ENCODE measurements at regions not wholly inside any gene's neighbourhood (a gene's known extent, or its start where the extent isn't known, plus 50 kb on each side); places are given as distances from the start of the nearest gene placed in this dataset.

- Histone ChIP-seq H3K4me2 (ENCODE audit: low read depth, low read length) (no peak overlapping the region), H3K27ac (ENCODE audit: low read length) (no peak overlapping the region), H3K79me2 (ENCODE audit: low read length) (no peaks in the 10 kb centered on the region), H2AFZ (ENCODE audit: low read length) (no peak overlapping the region), H3K9me2 (replicated peaks; ENCODE audit: insufficient read depth, low read length) (no peaks in the 10 kb centered on the region), H4K20me1 (ENCODE audit: insufficient read depth, low read length) (no peaks in the 10 kb centered on the region), H3K9ac (ENCODE audit: low read length) (no peak overlapping the region), H3F3A (ENCODE audit: insufficient read depth, low read length) (no peaks in the 10 kb centered on the region), H3K4me1 (ENCODE audit: low read length) (no peaks in the 10 kb centered on the region), H3K4me3 (ENCODE audit: low read length) (no peak overlapping the region), H3K9me3 (replicated peaks; ENCODE audit: insufficient read depth, low read length) (no peaks in the 10 kb centered on the region), H3K36me3 (replicated peaks; ENCODE audit: insufficient read depth, low read length) (no peaks in the 10 kb centered on the region), H3K27me3 (replicated peaks; ENCODE audit: insufficient read depth, low read length) (no peaks in the 10 kb centered on the region)
- no peak for DNase-seq
- TF ChIP-seq EZH2 (optimal IDR thresholded peaks at IDR 0.05; ENCODE audit: low read depth, low read length) (no peak), EZH2phosphoT487 (IDR thresholded peaks at IDR 0.05; ENCODE audit: low read length) (no peak), CTCF (IDR thresholded peaks at IDR 0.05; ENCODE audit: low read length) (no peak)
Observed at GRCh38 chr4:125016892-125017299, 297.9 kb upstream of the FAT4 start.

- no peaks in the 10 kb centered on the region for H3K79me2 ChIP-seq (ENCODE audit: low read length)
- no peak overlapping the region for H3K27ac ChIP-seq (ENCODE audit: low read length)
Observed at GRCh38 chr4:125013891-125014290, 300.9 kb upstream of the FAT4 start.

GRCh38 chr4:125011646-125012045 lies 299.1 kb upstream of the ANKRD50 start:
- H3K79me2 ChIP-seq (ENCODE audit: low read length): no peaks in the 10 kb centered on the region
- no peak overlapping the region for H3K4me2 ChIP-seq (ENCODE audit: low read depth, low read length)
- no peak for TF ChIP-seq EZH2 (optimal IDR thresholded peaks at IDR 0.05; ENCODE audit: low read depth, low read length)
- TF ChIP-seq CTCF (IDR thresholded peaks at IDR 0.05; ENCODE audit: low read length): no peak
- TF ChIP-seq EZH2phosphoT487 (IDR thresholded peaks at IDR 0.05; ENCODE audit: low read length): no peak
- H3K9me2 ChIP-seq (replicated peaks; ENCODE audit: insufficient read depth, low read length): no peaks in the 10 kb centered on the region
- no peak overlapping the region for H2AFZ ChIP-seq (ENCODE audit: low read length)
- H3K4me1 ChIP-seq (ENCODE audit: low read length): no peaks in the 10 kb centered on the region
- no peak overlapping the region for H3K4me3 ChIP-seq (ENCODE audit: low read length)
- H3K9ac ChIP-seq (ENCODE audit: low read length): no peak overlapping the region
- no peak for DNase-seq
- no peaks in the 10 kb centered on the region for H3F3A ChIP-seq (ENCODE audit: insufficient read depth, low read length)
- no peaks in the 10 kb centered on the region for H3K9me3 ChIP-seq (replicated peaks; ENCODE audit: insufficient read depth, low read length)
- H4K20me1 ChIP-seq (ENCODE audit: insufficient read depth, low read length): no peaks in the 10 kb centered on the region
- no peaks in the 10 kb centered on the region for H3K36me3 ChIP-seq (replicated peaks; ENCODE audit: insufficient read depth, low read length)
- H3K27ac ChIP-seq (ENCODE audit: low read length): no peak overlapping the region
- H3K27me3 ChIP-seq (replicated peaks; ENCODE audit: insufficient read depth, low read length): no peaks in the 10 kb centered on the region

More at GRCh38 chr4:125013891-125014290, 300.9 kb upstream of the FAT4 start:
- Histone ChIP-seq H3K9me3 (replicated peaks; ENCODE audit: insufficient read depth, low read length) (no peaks in the 10 kb centered on the region), H3K9ac (ENCODE audit: low read length) (no peak overlapping the region), H4K20me1 (ENCODE audit: insufficient read depth, low read length) (no peaks in the 10 kb centered on the region), H3K4me2 (ENCODE audit: low read depth, low read length) (no peak overlapping the region), H3K36me3 (replicated peaks; ENCODE audit: insufficient read depth, low read length) (no peaks in the 10 kb centered on the region), H3F3A (ENCODE audit: insufficient read depth, low read length) (no peaks in the 10 kb centered on the region), H2AFZ (ENCODE audit: low read length) (no peak overlapping the region), H3K4me3 (ENCODE audit: low read length) (no peak overlapping the region), H3K4me1 (ENCODE audit: low read length) (no peaks in the 10 kb centered on the region), H3K9me2 (replicated peaks; ENCODE audit: insufficient read depth, low read length) (no peaks in the 10 kb centered on the region), H3K27me3 (replicated peaks; ENCODE audit: insufficient read depth, low read length) (no peaks in the 10 kb centered on the region)
- DNase-seq: no peak
- TF ChIP-seq EZH2 (optimal IDR thresholded peaks at IDR 0.05; ENCODE audit: low read depth, low read length) (no peak), EZH2phosphoT487 (IDR thresholded peaks at IDR 0.05; ENCODE audit: low read length) (no peak), CTCF (IDR thresholded peaks at IDR 0.05; ENCODE audit: low read length) (no peak)
